ENCODE measurements at regions not wholly inside any gene's neighbourhood (a gene's known extent, or its start where the extent isn't known, plus 50 kb on each side); places are given as distances from the start of the nearest gene placed in this dataset.
"Not testable (repeated sequence)": the region's sequence is repeated elsewhere in the genome, so short reads cannot be mapped to it uniquely, and the experiment has no call there.

- DNase-seq (ENCODE audit: low read depth): no peak
- in situ Hi-C loops (cut with HindIII; ENCODE audit: low pct_unique_long_range_greater_than_20kb, low sequenced_read_pairs): no loop called here
These were observed 123.1 kb upstream of the KRR1 start for GRCh38 chr12:75634244-75635222.

- no peak for DNase-seq (ENCODE audit: low read depth)
- in situ Hi-C loops (cut with HindIII; ENCODE audit: low pct_unique_long_range_greater_than_20kb, low sequenced_read_pairs): no loop called here
These were observed 122.4 kb upstream of the KRR1 start for GRCh38 chr12:75633789-75634188.

- DNase-seq (ENCODE audit: low read depth): no peak
- in situ Hi-C loops (cut with HindIII; ENCODE audit: low pct_unique_long_range_greater_than_20kb, low sequenced_read_pairs): no loop called here
These were observed 121.0 kb upstream of the KRR1 start for GRCh38 chr12:75632442-75632841.

GRCh38 chr12:75631831-75632230 is 120.4 kb upstream of the KRR1 start:
- in situ Hi-C loops (cut with HindIII; ENCODE audit: low pct_unique_long_range_greater_than_20kb, low sequenced_read_pairs): no loop called here
- DNase-seq (ENCODE audit: low read depth): no peak

GRCh38 chr12:75630091-75630490 is 118.7 kb upstream of the KRR1 start:
- in situ Hi-C loops (cut with HindIII; ENCODE audit: low pct_unique_long_range_greater_than_20kb, low sequenced_read_pairs): no loop called here
- DNase-seq (ENCODE audit: low read depth): no peak

- in situ Hi-C loops (cut with HindIII; ENCODE audit: low pct_unique_long_range_greater_than_20kb, low sequenced_read_pairs): no loop called here
- no peak for DNase-seq (ENCODE audit: low read depth)
These were observed 117.5 kb upstream of the KRR1 start for GRCh38 chr12:75628916-75629315.

GRCh38 chr12:75628511-75628910 is 117.1 kb upstream of the KRR1 start:
- in situ Hi-C loops (cut with HindIII; ENCODE audit: low pct_unique_long_range_greater_than_20kb, low sequenced_read_pairs): no loop called here
- DNase-seq (ENCODE audit: low read depth): no peak

GRCh38 chr12:75623631-75624154 is 112.3 kb upstream of the KRR1 start:
- in situ Hi-C loops (cut with HindIII; ENCODE audit: low pct_unique_long_range_greater_than_20kb, low sequenced_read_pairs): no loop called here
- DNase-seq (ENCODE audit: low read depth): peak; percentile 51

- DNase-seq (ENCODE audit: low read depth): no peak
These were observed 111.1 kb upstream of the KRR1 start for GRCh38 chr12:75622492-75622891.

GRCh38 chr12:75614396-75614795 is 103.0 kb upstream of the KRR1 start:
- DNase-seq (ENCODE audit: low read depth); in situ Hi-C loops (cut with HindIII; ENCODE audit: low pct_unique_long_range_greater_than_20kb, low sequenced_read_pairs): not testable (repeated sequence)

More at GRCh38 chr12:75622492-75622891, 111.1 kb upstream of the KRR1 start:
- in situ Hi-C loops (cut with HindIII; ENCODE audit: low pct_unique_long_range_greater_than_20kb, low sequenced_read_pairs): no loop called here

- in situ Hi-C loops (cut with HindIII; ENCODE audit: low pct_unique_long_range_greater_than_20kb, low sequenced_read_pairs): no loop called here
- DNase-seq (ENCODE audit: low read depth): no peak
These were observed 102.6 kb upstream of the KRR1 start for GRCh38 chr12:75613981-75614380.

- DNase-seq (ENCODE audit: low read depth): no peak
- in situ Hi-C loops (cut with HindIII; ENCODE audit: low pct_unique_long_range_greater_than_20kb, low sequenced_read_pairs): no loop called here
These were observed 99.6 kb upstream of the KRR1 start for GRCh38 chr12:75611041-75611440.

GRCh38 chr12:75606956-75607355 is 95.5 kb upstream of the KRR1 start:
- in situ Hi-C loops (cut with HindIII; ENCODE audit: low pct_unique_long_range_greater_than_20kb, low sequenced_read_pairs): no loop called here
- DNase-seq (ENCODE audit: low read depth): no peak

GRCh38 chr12:75606151-75606550 is 94.7 kb upstream of the KRR1 start:
- in situ Hi-C loops (cut with HindIII; ENCODE audit: low pct_unique_long_range_greater_than_20kb, low sequenced_read_pairs): no loop called here
- DNase-seq (ENCODE audit: low read depth): no peak

- DNase-seq (ENCODE audit: low read depth): no peak
- in situ Hi-C loops (cut with HindIII; ENCODE audit: low pct_unique_long_range_greater_than_20kb, low sequenced_read_pairs): no loop called here
These were observed 92.1 kb upstream of the KRR1 start for GRCh38 chr12:75603475-75603874.

GRCh38 chr12:75602106-75602505 is 90.7 kb upstream of the KRR1 start:
- in situ Hi-C loops (cut with HindIII; ENCODE audit: low pct_unique_long_range_greater_than_20kb, low sequenced_read_pairs): no loop called here
- no peak for DNase-seq (ENCODE audit: low read depth)

- in situ Hi-C loops (cut with HindIII; ENCODE audit: low pct_unique_long_range_greater_than_20kb, low sequenced_read_pairs): no loop called here
- DNase-seq (ENCODE audit: low read depth): no peak
These were observed 88.7 kb upstream of the KRR1 start for GRCh38 chr12:75600146-75600545.

- no peak for DNase-seq (ENCODE audit: low read depth)
- in situ Hi-C loops (cut with HindIII; ENCODE audit: low pct_unique_long_range_greater_than_20kb, low sequenced_read_pairs): no loop called here
These were observed 87.7 kb upstream of the KRR1 start for GRCh38 chr12:75599061-75599460.

- in situ Hi-C loops (cut with HindIII; ENCODE audit: low pct_unique_long_range_greater_than_20kb, low sequenced_read_pairs): no loop called here
- DNase-seq (ENCODE audit: low read depth): no peak
These were observed 85.0 kb upstream of the KRR1 start for GRCh38 chr12:75596406-75596805.
